SK-N-MC (cell line): ENCODE measurements at regions not wholly inside any gene's neighbourhood (a gene's known extent, or its start where the extent isn't known, plus 50 kb on each side); places are given as distances from the start of the nearest gene placed in this dataset.

Experiments
- EZH2 ChIP-seq: fragments of 200-600 bp; sonication (generic); IDR thresholded peaks from one replicate; pipeline ENCODE4 v1.6.1; 2017; ENCODE audit warnings: antibody characterized with exemption
- FOXP2 ChIP-seq: optimal IDR thresholded peaks from 2 replicates; pipeline ENCODE3; 2011; ENCODE audit warnings: mild to moderate bottlenecking, moderate library complexity; ENCODE audit not compliant: insufficient read depth; ENCODE audit errors: extremely low read length, control extremely low read depth
- POLR2AphosphoS5 ChIP-seq: IDR thresholded peaks from 2 replicates; pipeline ENCODE4 v1.6.1; 2012; ENCODE audit warnings: mild to moderate bottlenecking, low read depth, low read length, borderline replicate concordance

DNA sequence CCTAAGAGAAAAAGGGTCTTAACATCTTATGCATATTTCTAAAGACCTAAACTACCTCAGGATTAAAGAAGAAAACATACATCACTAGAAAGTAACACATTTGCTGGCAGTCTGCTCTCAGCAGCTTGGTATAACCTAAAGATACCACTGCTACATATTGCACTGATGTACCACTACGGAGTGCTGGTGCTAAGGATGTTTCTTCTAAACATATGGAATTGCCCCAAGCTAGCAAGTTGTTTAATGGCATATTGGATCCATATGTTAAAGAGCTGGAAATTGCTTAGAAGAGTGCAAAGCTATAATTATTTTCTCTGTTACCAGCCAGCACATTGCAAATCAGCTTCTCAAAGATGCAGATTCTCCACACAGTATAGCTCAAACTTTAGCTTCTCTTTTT is 436.5 kb upstream of the GALNTL6 start:
- no peak; the same call in 1 of the 2 replicates for TF ChIP-seq POLR2AphosphoS5
- TF ChIP-seq EZH2: no peak
- TF ChIP-seq FOXP2: no peak
